ENCODE measurements at regions not wholly inside any gene's neighbourhood (a gene's known extent, or its start where the extent isn't known, plus 50 kb on each side); places are given as distances from the start of the nearest gene placed in this dataset.

DNA sequence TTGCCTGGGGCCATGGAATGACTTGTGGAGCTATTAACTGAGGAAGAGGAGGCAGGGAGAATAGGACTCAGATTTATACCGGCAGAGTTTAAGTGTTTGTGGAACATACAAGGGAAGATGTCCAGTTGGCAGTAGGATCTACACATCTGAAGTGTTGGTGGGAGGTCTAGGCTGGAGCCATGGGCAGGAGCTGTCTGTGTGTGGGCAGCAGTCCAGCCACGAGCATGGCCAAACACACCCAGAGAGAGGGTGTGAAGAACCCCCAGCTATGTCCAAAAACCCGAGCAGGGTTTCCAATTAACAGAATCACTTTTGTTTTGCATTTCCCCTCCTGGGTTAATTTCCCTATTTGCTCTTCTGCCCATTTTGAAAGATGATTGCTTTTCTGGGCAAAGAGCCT, 393.7 kb downstream of the CDK5RAP2 start:
- no peaks in the 10 kb centered on the region for H3K9me3 Mint-ChIP-seq
- DNase-seq: no peak
- no peaks in the 10 kb centered on the region for H3K4me1 Mint-ChIP-seq
- no peak overlapping the region for H3K4me3 Mint-ChIP-seq
- intact Hi-C loops (cut with micrococcal nuclease): no loop called here
- no peaks in the 10 kb centered on the region for H3K4me1 ChIP-seq (ENCODE audit: control insufficient read depth, insufficient read depth, low read length)
- no peaks in the 10 kb centered on the region for H3K36me3 ChIP-seq (ENCODE audit: control insufficient read depth, insufficient read depth, low read length)
- H3K27ac Mint-ChIP-seq: no peak overlapping the region
- H3K9me3 ChIP-seq (ENCODE audit: control insufficient read depth, insufficient read depth, low read length): no peaks in the 10 kb centered on the region
- H3K27me3 Mint-ChIP-seq (ENCODE audit: low read depth in 2 of 2): peaks cover 14 to 16% of the 10 kb centered on the region in 2 donors
- no peak for ATAC-seq
- WGBS (ENCODE audit: insufficient coverage): 72% methylated on average over 3 of the region's 3 CpGs
- H3K4me3 ChIP-seq (ENCODE audit: low read length): no peak overlapping the region
- H3K27me3 ChIP-seq (ENCODE audit: control insufficient read depth, insufficient read depth, low read length): no peaks in the 10 kb centered on the region
- H3K27ac ChIP-seq (ENCODE audit: low read length): no peak overlapping the region
- H3K36me3 Mint-ChIP-seq: no peaks in the 10 kb centered on the region
- TF ChIP-seq CTCF (IDR thresholded peaks at IDR 0.05): no peak

DNA sequence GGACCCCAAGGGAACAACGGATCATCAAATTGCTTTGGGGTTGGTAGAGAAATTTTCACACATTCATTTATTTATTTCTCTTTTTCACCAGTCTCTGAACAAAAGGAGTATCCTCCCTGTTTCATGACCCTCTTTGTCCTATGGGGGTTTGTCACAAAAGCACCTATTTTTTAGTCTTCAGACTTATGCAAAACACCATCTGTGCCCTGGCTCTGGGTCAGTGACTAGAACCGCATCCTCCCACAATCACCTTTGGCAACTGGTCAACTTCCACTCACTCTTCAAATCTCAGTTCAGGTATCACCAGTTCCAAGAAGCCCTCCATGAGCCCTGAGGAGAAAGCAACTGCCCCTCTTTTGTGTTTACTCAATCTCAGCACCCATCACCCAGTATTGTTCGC, 395.7 kb downstream of the CDK5RAP2 start:
- intact Hi-C loops (cut with micrococcal nuclease): no loop called here
- peaks cover 11 to 18% of the 10 kb centered on the region in 2 donors for H3K27me3 Mint-ChIP-seq (ENCODE audit: low read depth in 2 of 2)

DNA sequence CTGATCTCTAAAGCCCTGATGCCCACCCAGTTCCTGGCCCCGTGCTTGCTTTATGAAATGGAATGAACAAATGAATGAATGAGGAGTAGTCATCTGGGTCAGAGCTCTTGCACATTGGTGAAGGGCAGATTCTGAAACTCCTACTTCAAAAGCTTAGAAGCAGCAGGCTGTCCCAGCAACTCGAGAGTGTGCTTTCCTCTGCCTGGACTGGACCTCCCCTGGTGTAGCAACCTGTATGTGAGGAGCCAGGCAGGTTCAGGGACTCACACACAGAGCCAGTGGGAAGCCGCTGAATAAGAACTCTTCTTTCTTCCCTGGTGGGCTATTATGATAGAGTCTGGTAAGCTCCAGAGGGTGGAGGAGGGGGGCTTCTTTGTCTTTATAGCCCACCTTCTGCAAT, 396.4 kb downstream of the CDK5RAP2 start:
- no peak for ATAC-seq
- no peaks in the 10 kb centered on the region for H3K4me1 Mint-ChIP-seq
- TF ChIP-seq CTCF (IDR thresholded peaks at IDR 0.05): no peak

More for the DNA sequence above, 395.7 kb downstream of the CDK5RAP2 start:
- Histone ChIP-seq H3K4me3 (ENCODE audit: low read length) (no peak overlapping the region), H3K27ac (ENCODE audit: low read length) (no peak overlapping the region), H3K36me3 (ENCODE audit: control insufficient read depth, insufficient read depth, low read length) (no peaks in the 10 kb centered on the region), H3K4me1 (ENCODE audit: control insufficient read depth, insufficient read depth, low read length) (no peaks in the 10 kb centered on the region), H3K27me3 (ENCODE audit: control insufficient read depth, insufficient read depth, low read length) (no peaks in the 10 kb centered on the region), H3K9me3 (ENCODE audit: control insufficient read depth, insufficient read depth, low read length) (no peaks in the 10 kb centered on the region)
- WGBS (ENCODE audit: insufficient coverage): 80% methylated on average over 1 of the region's 3 CpGs
- no peak for TF ChIP-seq CTCF (IDR thresholded peaks at IDR 0.05)
- no peaks in the 10 kb centered on the region for H3K36me3 Mint-ChIP-seq
- DNase-seq: no peak
- no peak overlapping the region for H3K27ac Mint-ChIP-seq
- no peak overlapping the region for H3K4me3 Mint-ChIP-seq
- H3K4me1 Mint-ChIP-seq: no peaks in the 10 kb centered on the region
- no peak for ATAC-seq
- no peaks in the 10 kb centered on the region for H3K9me3 Mint-ChIP-seq

DNA sequence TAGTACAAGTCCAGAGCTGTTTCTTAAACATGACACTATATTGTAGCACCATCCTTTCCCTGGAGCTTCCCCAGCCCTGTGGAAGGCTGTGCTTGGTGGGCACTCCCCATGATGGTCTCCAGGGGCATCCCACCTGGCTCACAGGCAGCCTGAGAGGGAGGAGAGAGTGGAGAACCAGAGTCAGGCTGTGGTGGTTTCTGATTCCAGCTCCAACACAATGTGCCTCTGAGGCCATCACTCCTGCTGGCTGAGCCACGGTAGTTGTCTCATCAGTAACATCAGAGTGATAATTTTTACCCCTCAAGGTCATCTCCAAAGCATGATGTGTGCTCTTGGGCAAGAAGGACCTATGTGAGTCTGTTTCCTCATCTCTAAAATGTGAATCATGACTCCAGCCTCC, 398.0 kb downstream of the CDK5RAP2 start:
- Mint-ChIP-seq H3K27ac (no peak overlapping the region), H3K4me1 (no peaks in the 10 kb centered on the region), H3K36me3 (no peaks in the 10 kb centered on the region), H3K9me3 (peaks cover 0 to under 1% of the 10 kb centered on the region in 2 donors), H3K27me3 (ENCODE audit: low read depth in 2 of 2) (peaks cover 4 to 18% of the 10 kb centered on the region in 2 donors), H3K4me3 (no peak overlapping the region)
- intact Hi-C loops (cut with micrococcal nuclease): no loop called here
- Histone ChIP-seq H3K4me3 (ENCODE audit: low read length) (no peak overlapping the region), H3K27me3 (ENCODE audit: control insufficient read depth, insufficient read depth, low read length) (no peaks in the 10 kb centered on the region), H3K4me1 (ENCODE audit: control insufficient read depth, insufficient read depth, low read length) (no peaks in the 10 kb centered on the region), H3K36me3 (ENCODE audit: control insufficient read depth, insufficient read depth, low read length) (no peaks in the 10 kb centered on the region), H3K27ac (ENCODE audit: low read length) (no peak overlapping the region), H3K9me3 (ENCODE audit: control insufficient read depth, insufficient read depth, low read length) (no peaks in the 10 kb centered on the region)
- 100% methylated on average over 1 of the region's 1 CpG for WGBS (ENCODE audit: insufficient coverage)
- TF ChIP-seq CTCF (IDR thresholded peaks at IDR 0.05): no peak
- no peak for ATAC-seq
- no peak for DNase-seq

More for the DNA sequence above, 396.4 kb downstream of the CDK5RAP2 start:
- Histone ChIP-seq H3K36me3 (ENCODE audit: control insufficient read depth, insufficient read depth, low read length) (no peaks in the 10 kb centered on the region), H3K9me3 (ENCODE audit: control insufficient read depth, insufficient read depth, low read length) (no peaks in the 10 kb centered on the region), H3K27me3 (ENCODE audit: control insufficient read depth, insufficient read depth, low read length) (no peaks in the 10 kb centered on the region), H3K27ac (ENCODE audit: low read length) (no peak overlapping the region), H3K4me1 (ENCODE audit: control insufficient read depth, insufficient read depth, low read length) (no peaks in the 10 kb centered on the region), H3K4me3 (ENCODE audit: low read length) (no peak overlapping the region)
- Mint-ChIP-seq H3K27me3 (ENCODE audit: low read depth in 2 of 2) (peaks cover 11 to 18% of the 10 kb centered on the region in 2 donors), H3K36me3 (no peaks in the 10 kb centered on the region), H3K9me3 (no peaks in the 10 kb centered on the region), H3K27ac (no peak overlapping the region), H3K4me3 (no peak overlapping the region)
- intact Hi-C loops (cut with micrococcal nuclease): no loop called here
- WGBS (ENCODE audit: insufficient coverage): 47% methylated on average over 2 of the region's 3 CpGs
- DNase-seq: no peak
